ENCODE measurements at regions not wholly inside any gene's neighbourhood (a gene's known extent, or its start where the extent isn't known, plus 50 kb on each side); places are given as distances from the start of the nearest gene placed in this dataset.

- TF ChIP-seq CTCF (IDR thresholded peaks at IDR 0.05; ENCODE audit: insufficient read depth, low read depth, low read length), result no peak
- DNase-seq (ENCODE audit: low read depth), result no peak
- H3K4me3 ChIP-seq (ENCODE audit: low read depth, low read length), result no peak overlapping the region
Observed at GRCh38 chr4:180925805-180926204, 1317.4 kb upstream of the TENM3 start.

- H3K4me3 ChIP-seq (ENCODE audit: low read depth, low read length), result no peak overlapping the region
- DNase-seq (ENCODE audit: low read depth), result no peak
- TF ChIP-seq CTCF (IDR thresholded peaks at IDR 0.05; ENCODE audit: insufficient read depth, low read depth, low read length), result no peak
Observed at GRCh38 chr4:180926277-180926676, 1316.9 kb upstream of the TENM3 start.

GRCh38 chr4:180932370-180933001 lies 1310.7 kb upstream of the TENM3 start:
- TF ChIP-seq CTCF (IDR thresholded peaks at IDR 0.05; ENCODE audit: insufficient read depth, low read depth, low read length), result no peak
- no peak overlapping the region for H3K4me3 ChIP-seq (ENCODE audit: low read depth, low read length)
- DNase-seq (ENCODE audit: low read depth), result no peak

DNA sequence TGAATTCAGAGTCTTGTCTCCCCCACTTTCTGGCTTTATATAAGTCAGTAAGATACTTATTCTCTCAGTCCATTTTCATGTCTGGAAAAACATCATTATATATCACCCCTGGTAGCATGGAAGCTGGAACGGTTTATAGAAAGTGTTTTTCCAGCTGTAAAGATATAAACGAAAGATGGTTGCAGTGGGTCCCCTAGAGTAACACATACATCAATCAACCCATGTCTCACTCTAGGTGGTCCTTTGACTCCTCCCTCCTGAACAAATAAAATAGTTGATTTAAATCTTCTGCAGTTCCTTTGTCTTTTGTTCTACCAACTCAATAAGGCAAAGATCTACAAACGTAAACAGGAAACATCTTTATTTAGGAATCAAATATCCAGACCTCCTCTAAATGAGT lies 1306.1 kb upstream of the TENM3 start:
- TF ChIP-seq CTCF (IDR thresholded peaks at IDR 0.05; ENCODE audit: insufficient read depth, low read depth, low read length), result no peak
- no peak for DNase-seq (ENCODE audit: low read depth)
- H3K4me3 ChIP-seq (ENCODE audit: low read depth, low read length), result no peak overlapping the region

DNA sequence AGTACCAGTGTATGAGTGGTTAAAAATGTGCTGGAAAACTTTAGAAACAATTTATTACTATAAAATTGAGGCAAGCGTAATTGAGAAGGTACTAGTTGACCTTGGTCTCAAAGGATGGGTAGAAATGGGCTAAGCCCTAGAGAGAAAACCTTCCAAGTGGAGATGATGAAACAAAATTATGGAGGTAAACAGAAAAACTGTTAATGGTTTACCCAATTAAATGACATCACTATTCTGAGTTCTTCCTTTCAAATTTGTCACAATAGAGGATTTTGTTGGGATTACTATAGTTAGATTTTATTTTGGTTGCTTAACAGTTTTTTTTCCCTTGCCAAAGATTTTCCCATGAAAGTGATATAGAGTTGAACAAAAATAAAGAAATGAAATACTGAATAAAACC lies 1302.5 kb upstream of the TENM3 start:
- no peak overlapping the region for H3K4me3 ChIP-seq (ENCODE audit: low read depth, low read length)
- no peak for TF ChIP-seq CTCF (IDR thresholded peaks at IDR 0.05; ENCODE audit: insufficient read depth, low read depth, low read length)
- no peak for DNase-seq (ENCODE audit: low read depth)

GRCh38 chr4:180942367-180942916 lies 1300.8 kb upstream of the TENM3 start:
- no peak for TF ChIP-seq CTCF (IDR thresholded peaks at IDR 0.05; ENCODE audit: insufficient read depth, low read depth, low read length)
- DNase-seq (ENCODE audit: low read depth), result no peak
- no peak overlapping the region for H3K4me3 ChIP-seq (ENCODE audit: low read depth, low read length)

GRCh38 chr4:180946188-180946587 lies 1297.0 kb upstream of the TENM3 start:
- TF ChIP-seq CTCF (IDR thresholded peaks at IDR 0.05; ENCODE audit: insufficient read depth, low read depth, low read length), result no peak
- no peak for DNase-seq (ENCODE audit: low read depth)
- H3K4me3 ChIP-seq (ENCODE audit: low read depth, low read length), result no peak overlapping the region
